HUDEP-2 (cell line): ENCODE measurements at regions not wholly inside any gene's neighbourhood (a gene's known extent, or its start where the extent isn't known, plus 50 kb on each side); places are given as distances from the start of the nearest gene placed in this dataset.

Experiments used
- DNase-seq, 76 experiments: peaks; one replicate each; lab custom pipeline; 2025; ENCODE audit not compliant: unreplicated experiment in 76 of 76; lab: John Stamatoyannopoulos, UW

DNA sequence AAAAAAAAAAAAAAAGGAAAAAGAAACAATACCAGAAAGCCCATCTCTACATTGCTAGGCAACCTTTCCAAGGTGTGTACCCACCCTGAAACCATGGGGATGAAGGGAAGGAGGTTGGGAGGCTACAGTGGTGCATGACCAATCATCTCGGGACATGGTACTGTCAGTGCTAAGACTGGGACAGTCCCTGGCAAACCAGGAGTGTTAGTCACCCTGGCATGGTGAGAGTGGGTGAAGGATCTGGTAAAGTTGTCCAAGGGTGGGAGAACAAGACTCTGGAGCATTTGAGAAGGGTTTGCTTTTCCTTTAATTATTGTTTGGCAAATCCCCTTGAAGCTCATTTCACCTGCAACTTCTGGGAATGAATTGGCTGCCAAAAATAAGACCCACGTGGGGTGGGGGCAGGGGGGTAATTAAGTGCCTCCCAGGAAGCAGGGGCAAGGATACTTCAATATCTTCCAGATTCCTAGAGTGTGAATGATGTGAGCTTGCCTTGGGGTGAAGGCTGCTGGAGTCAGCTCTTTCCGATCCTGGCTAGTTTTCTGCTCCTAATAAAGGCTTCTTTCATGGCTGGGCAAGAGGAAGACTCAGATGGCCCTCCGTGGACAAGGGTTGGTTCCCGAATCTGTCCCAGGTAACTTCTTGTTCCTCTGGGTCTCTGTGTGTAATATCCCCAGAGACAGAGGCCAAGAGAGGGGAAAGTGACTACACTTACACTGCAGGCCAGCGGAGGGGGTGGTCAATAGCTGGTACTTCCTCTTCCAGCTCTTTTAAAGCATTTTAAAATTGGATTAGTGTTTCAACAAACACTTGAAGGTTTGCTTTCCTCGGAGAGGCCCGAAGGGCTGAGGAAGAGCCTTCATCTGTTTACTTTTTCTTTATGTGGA lies 61.6 kb upstream of the SPRY4 start:
- no peak for DNase-seq

DNA sequence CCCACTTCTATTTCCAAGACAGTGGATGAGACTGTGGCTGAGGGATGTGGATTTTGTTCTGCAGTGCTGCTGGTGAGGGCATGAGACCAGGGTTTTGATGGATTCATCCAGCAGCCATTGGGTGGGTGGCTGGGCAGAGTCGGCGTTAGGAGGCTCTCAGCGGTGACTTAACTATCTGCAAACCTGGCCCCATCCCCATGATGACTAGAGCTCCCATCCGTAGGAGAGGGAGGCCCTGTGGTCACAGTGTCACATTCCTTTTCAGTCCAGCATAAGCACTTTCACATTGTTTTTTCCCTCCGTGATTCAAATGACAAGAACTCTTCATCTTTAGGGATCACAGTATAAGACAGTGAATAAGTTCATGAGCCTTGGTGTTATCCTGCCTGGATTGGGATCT lies 60.4 kb upstream of the SPRY4 start:
- no peak for DNase-seq

- no peak for DNase-seq
Measured at GRCh38 chr5:142384014-142384413, 59.2 kb upstream of the SPRY4 start.

DNA sequence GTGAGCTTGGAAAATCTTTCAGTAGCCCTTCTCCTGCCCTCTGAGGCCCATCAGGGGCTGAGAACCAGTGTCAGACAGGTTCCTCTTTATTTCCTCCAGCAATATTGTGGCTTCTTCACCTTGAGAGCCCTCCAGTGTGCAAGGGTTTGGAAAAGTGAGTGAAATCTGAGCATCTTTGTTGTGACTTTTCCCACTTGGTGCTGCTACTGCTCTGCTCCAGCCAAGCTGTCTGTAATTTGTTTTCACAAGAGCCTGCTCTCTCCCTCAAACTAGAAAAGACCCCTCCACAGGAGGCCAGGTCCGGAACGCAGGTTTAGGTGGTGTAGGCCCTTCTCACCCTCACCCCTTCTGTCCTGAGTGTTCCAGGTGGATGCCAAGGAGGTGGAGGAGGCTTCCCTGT lies 57.4 kb upstream of the SPRY4 start:
- no peak for DNase-seq

- DNase-seq, result no peak
Measured at GRCh38 chr5:142378737-142379634, 54.2 kb upstream of the SPRY4 start.

- no peak for DNase-seq
Measured at GRCh38 chr5:142375944-142376411, 51.2 kb upstream of the SPRY4 start.
